ENCODE measurements at regions not wholly inside any gene's neighbourhood (a gene's known extent, or its start where the extent isn't known, plus 50 kb on each side); places are given as distances from the start of the nearest gene placed in this dataset.

DNA sequence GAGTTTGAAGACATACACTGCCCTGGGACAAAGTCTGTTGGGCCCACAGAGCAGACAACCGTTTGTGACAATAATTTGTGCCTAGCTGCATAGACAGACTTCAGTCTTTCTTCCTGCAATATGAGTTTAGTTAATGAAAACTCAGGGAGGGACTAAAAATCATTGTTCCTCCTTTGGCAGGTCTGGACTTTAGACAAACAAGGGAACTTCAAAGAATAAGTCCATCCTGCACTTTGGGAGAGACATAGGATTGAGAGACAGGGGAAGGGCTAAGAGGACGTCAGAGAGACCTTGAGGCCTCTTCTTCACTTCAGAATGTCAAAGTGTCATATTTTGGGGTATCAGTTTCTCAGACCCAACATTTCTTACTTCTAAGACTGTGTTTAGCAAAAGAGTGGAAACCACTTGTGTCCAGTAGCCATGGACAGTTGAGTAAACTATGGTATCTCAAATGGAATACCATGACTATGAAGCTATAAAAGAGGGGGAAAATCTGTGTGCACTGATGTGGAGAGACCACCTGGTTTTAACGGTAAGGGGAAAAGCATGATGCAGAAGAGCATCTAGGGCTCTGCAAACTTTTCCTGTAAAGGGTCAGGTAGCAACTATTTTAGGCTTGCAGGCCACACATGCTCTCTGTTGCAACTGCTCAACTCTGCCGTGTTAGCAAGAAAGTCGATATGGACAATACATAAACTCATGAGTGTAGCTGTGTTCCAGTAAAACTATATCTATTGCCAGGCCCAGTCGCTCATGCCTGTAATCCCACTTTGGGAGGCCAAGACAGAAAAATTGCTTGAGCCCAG is 217.8 kb upstream of the SH3BP4 start:
- H3K4me1 ChIP-seq (ENCODE audit: control insufficient read depth, insufficient read depth, low read length, poor library complexity, severe bottlenecking), result no peaks in the 10 kb centered on the region
- Mint-ChIP-seq H3K4me1 (no peaks in the 10 kb centered on the region), H3K27ac (no peak overlapping the region), H3K4me3 (no peak overlapping the region), H3K27me3 (peaks cover 15% of the 10 kb centered on the region), H3K9me3 (peaks cover 0 to 11% (median 8%) of the 10 kb centered on the region in 7 donors), H3K36me3 (no peaks in the 10 kb centered on the region)
- H3K9me3 ChIP-seq (ENCODE audit: control insufficient read depth in 2 of 2, low read length in 2 of 2), result peaks cover 0 to 6% of the 10 kb centered on the region in 2 experiments
- DNase-seq, result no peak
- H3K4me3 ChIP-seq (ENCODE audit: low read depth, low read length), result no peak overlapping the region
- peaks cover 3% of the 10 kb centered on the region for H3K27me3 ChIP-seq (ENCODE audit: control insufficient read depth, insufficient read depth, low read length)
- H3K36me3 ChIP-seq (ENCODE audit: control insufficient read depth, insufficient read depth, low read length), result no peaks in the 10 kb centered on the region
- H3K27ac ChIP-seq (ENCODE audit: insufficient read depth, low read length, poor library complexity, severe bottlenecking), result no peak overlapping the region
- no peak for ATAC-seq (ENCODE audit: low read depth in 2 of 2)

DNA sequence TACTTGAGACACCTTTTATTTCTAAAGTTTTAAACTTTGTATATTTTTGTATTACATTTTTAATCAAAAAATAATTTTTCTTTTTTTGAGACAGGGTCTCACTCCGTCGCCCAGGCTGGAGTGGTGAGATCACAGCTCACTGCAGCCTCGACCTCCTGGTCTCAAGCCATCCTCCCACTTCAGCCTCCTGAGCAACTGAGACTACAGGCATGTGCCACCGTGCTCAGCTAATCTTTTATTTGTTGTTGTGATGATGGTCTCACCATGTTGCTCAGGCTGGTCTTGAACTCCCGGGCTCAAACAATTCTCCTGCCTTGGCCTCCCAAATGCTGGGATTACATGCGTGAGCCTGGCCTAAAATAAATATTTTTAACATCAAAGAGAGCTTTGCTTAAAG is 218.7 kb upstream of the SH3BP4 start:
- peaks cover 15% of the 10 kb centered on the region for H3K27me3 Mint-ChIP-seq
- no peak for ATAC-seq (ENCODE audit: low read depth in 2 of 2)

GRCh38 chr2:234732404-234733092 is 219.3 kb upstream of the SH3BP4 start:
- no peak for ATAC-seq (ENCODE audit: low read depth in 2 of 2)
- peaks cover 0 to 6% of the 10 kb centered on the region in 2 experiments for H3K9me3 ChIP-seq (ENCODE audit: control insufficient read depth in 2 of 2, low read length in 2 of 2)
- no peak overlapping the region for H3K4me3 ChIP-seq (ENCODE audit: low read depth, low read length)
- no peaks in the 10 kb centered on the region for H3K36me3 ChIP-seq (ENCODE audit: control insufficient read depth, insufficient read depth, low read length)
- H3K9me3 Mint-ChIP-seq, result peaks cover 0 to 11% (median 6%) of the 10 kb centered on the region in 7 donors
- H3K27me3 Mint-ChIP-seq, result peaks cover 15% of the 10 kb centered on the region
- no peak for DNase-seq
- H3K27ac Mint-ChIP-seq, result no peak overlapping the region
- H3K4me1 Mint-ChIP-seq, result no peaks in the 10 kb centered on the region
- H3K27me3 ChIP-seq (ENCODE audit: control insufficient read depth, insufficient read depth, low read length), result peaks cover 3% of the 10 kb centered on the region
- no peaks in the 10 kb centered on the region for H3K36me3 Mint-ChIP-seq
- H3K27ac ChIP-seq (ENCODE audit: insufficient read depth, low read length, poor library complexity, severe bottlenecking), result no peak overlapping the region
- H3K4me3 Mint-ChIP-seq, result no peak overlapping the region
- no peaks in the 10 kb centered on the region for H3K4me1 ChIP-seq (ENCODE audit: control insufficient read depth, insufficient read depth, low read length, poor library complexity, severe bottlenecking)

More for the DNA sequence above, 218.7 kb upstream of the SH3BP4 start:
- no peak for DNase-seq
- no peaks in the 10 kb centered on the region for H3K4me1 Mint-ChIP-seq
- no peaks in the 10 kb centered on the region for H3K36me3 ChIP-seq (ENCODE audit: control insufficient read depth, insufficient read depth, low read length)
- H3K27ac ChIP-seq (ENCODE audit: insufficient read depth, low read length, poor library complexity, severe bottlenecking), result no peak overlapping the region
- H3K4me3 Mint-ChIP-seq, result no peak overlapping the region
- no peak overlapping the region for H3K4me3 ChIP-seq (ENCODE audit: low read depth, low read length)
- peaks cover 0 to 6% of the 10 kb centered on the region in 2 experiments for H3K9me3 ChIP-seq (ENCODE audit: control insufficient read depth in 2 of 2, low read length in 2 of 2)
- H3K36me3 Mint-ChIP-seq, result no peaks in the 10 kb centered on the region
- no peak overlapping the region for H3K27ac Mint-ChIP-seq
- H3K9me3 Mint-ChIP-seq, result peaks cover 0 to 11% (median 9%) of the 10 kb centered on the region in 7 donors
- peaks cover 3% of the 10 kb centered on the region for H3K27me3 ChIP-seq (ENCODE audit: control insufficient read depth, insufficient read depth, low read length)
- no peaks in the 10 kb centered on the region for H3K4me1 ChIP-seq (ENCODE audit: control insufficient read depth, insufficient read depth, low read length, poor library complexity, severe bottlenecking)

GRCh38 chr2:234731236-234731635 is 220.6 kb upstream of the SH3BP4 start:
- DNase-seq (no peak), ATAC-seq (ENCODE audit: low read depth in 2 of 2) (no peak)
- no peak overlapping the region for H3K27ac ChIP-seq (ENCODE audit: insufficient read depth, low read length, poor library complexity, severe bottlenecking)
- no peak overlapping the region for H3K4me3 ChIP-seq (ENCODE audit: low read depth, low read length)
- Mint-ChIP-seq H3K9me3 (peaks cover 0 to 11% (median 6%) of the 10 kb centered on the region in 7 donors), H3K27ac (no peak overlapping the region), H3K4me3 (no peak overlapping the region), H3K4me1 (no peaks in the 10 kb centered on the region), H3K27me3 (peaks cover 15% of the 10 kb centered on the region), H3K36me3 (no peaks in the 10 kb centered on the region)
- peaks cover 0 to 6% of the 10 kb centered on the region in 2 experiments for H3K9me3 ChIP-seq (ENCODE audit: control insufficient read depth in 2 of 2, low read length in 2 of 2)
- H3K36me3 ChIP-seq (ENCODE audit: control insufficient read depth, insufficient read depth, low read length), result no peaks in the 10 kb centered on the region
- peaks cover 3% of the 10 kb centered on the region for H3K27me3 ChIP-seq (ENCODE audit: control insufficient read depth, insufficient read depth, low read length)
- H3K4me1 ChIP-seq (ENCODE audit: control insufficient read depth, insufficient read depth, low read length, poor library complexity, severe bottlenecking), result no peaks in the 10 kb centered on the region

GRCh38 chr2:234730066-234730640 is 221.7 kb upstream of the SH3BP4 start:
- Histone ChIP-seq H3K36me3 (ENCODE audit: control insufficient read depth, insufficient read depth, low read length) (no peaks in the 10 kb centered on the region), H3K27me3 (ENCODE audit: control insufficient read depth, insufficient read depth, low read length) (peaks cover 3% of the 10 kb centered on the region), H3K9me3 (ENCODE audit: control insufficient read depth in 2 of 2, low read length in 2 of 2) (peaks cover 0 to 4% of the 10 kb centered on the region in 2 experiments), H3K4me3 (ENCODE audit: low read depth, low read length) (no peak overlapping the region), H3K27ac (ENCODE audit: insufficient read depth, low read length, poor library complexity, severe bottlenecking) (no peak overlapping the region), H3K4me1 (ENCODE audit: control insufficient read depth, insufficient read depth, low read length, poor library complexity, severe bottlenecking) (no peaks in the 10 kb centered on the region)
- peaks cover 0 to 9% (median 2%) of the 10 kb centered on the region in 7 donors for H3K9me3 Mint-ChIP-seq
- ATAC-seq (ENCODE audit: low read depth in 2 of 2) (no peak), DNase-seq (no peak)
- no peaks in the 10 kb centered on the region for H3K36me3 Mint-ChIP-seq
- H3K27ac Mint-ChIP-seq, result no peak overlapping the region
- peaks cover 15% of the 10 kb centered on the region for H3K27me3 Mint-ChIP-seq
- no peak overlapping the region for H3K4me3 Mint-ChIP-seq
- no peaks in the 10 kb centered on the region for H3K4me1 Mint-ChIP-seq

DNA sequence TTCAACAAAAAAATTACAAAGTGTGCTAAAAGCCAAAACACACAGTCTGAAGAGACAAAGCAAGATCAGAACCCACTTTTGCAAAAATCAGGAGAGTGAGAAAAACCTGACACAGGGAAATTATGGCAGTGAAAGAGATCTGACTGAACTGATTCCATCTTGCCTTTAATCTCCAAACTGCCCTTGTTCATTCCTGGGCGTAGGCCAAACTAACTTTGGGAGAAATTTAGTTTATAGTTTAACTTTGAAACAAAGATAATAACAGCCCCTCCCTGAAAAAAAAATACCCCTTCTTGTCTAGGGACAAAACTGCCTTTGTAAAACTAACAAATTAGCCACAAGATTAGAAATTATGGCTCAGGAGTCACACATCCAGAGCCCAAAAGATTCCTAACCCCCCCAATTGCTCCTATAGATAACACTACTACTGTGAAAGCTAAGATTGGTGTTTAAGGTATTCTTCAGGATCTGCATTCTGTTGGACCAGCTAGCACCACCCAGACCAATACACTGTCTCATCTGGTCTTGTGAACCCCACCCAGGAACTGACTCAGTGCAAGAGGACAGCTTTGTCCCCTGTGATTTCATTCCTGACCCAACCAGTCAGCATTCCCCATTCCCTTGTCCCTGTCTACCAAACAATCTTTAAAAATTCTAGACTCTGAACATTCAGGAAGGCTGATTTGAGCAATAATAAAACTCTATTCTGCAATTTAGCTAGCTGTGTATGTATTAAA is 226.1 kb upstream of the SH3BP4 start:
- Histone ChIP-seq H3K9me3 (ENCODE audit: control insufficient read depth in 2 of 2, low read length in 2 of 2) (no peaks in the 10 kb centered on the region), H3K27ac (ENCODE audit: insufficient read depth, low read length, poor library complexity, severe bottlenecking) (no peak overlapping the region), H3K4me3 (ENCODE audit: low read depth, low read length) (no peak overlapping the region), H3K36me3 (ENCODE audit: control insufficient read depth, insufficient read depth, low read length) (no peaks in the 10 kb centered on the region), H3K4me1 (ENCODE audit: control insufficient read depth, insufficient read depth, low read length, poor library complexity, severe bottlenecking) (no peaks in the 10 kb centered on the region), H3K27me3 (ENCODE audit: control insufficient read depth, insufficient read depth, low read length) (peaks cover 1% of the 10 kb centered on the region)
- peaks cover 0 to 5% (median 0%) of the 10 kb centered on the region in 7 donors for H3K9me3 Mint-ChIP-seq
- H3K4me1 Mint-ChIP-seq, result no peaks in the 10 kb centered on the region
- H3K27me3 Mint-ChIP-seq, result peaks cover 11% of the 10 kb centered on the region
- no peak for DNase-seq
- no peak overlapping the region for H3K27ac Mint-ChIP-seq
- no peak overlapping the region for H3K4me3 Mint-ChIP-seq
- H3K36me3 Mint-ChIP-seq, result no peaks in the 10 kb centered on the region
- ATAC-seq (ENCODE audit: low read depth in 2 of 2), result no peak

DNA sequence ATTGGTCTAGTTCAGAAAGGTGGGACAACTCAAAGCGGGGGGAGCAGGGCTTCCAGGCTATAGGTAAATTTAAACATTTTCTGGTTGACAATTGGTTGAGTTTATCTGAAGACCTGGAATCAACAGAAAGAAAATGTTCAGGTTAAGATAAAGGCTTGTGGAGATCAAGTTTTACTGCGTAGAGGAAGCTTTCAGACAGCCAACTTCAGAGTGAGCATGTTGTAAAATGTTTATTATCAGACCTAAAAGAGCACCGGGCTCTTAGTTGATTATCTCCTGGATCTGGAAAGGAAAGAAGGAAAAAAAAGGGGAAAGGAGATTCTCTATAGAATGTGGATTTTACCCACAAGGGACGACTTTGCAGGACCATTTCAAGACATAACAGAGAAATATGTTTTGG is 227.0 kb upstream of the SH3BP4 start:
- no peaks in the 10 kb centered on the region for H3K36me3 ChIP-seq (ENCODE audit: control insufficient read depth, insufficient read depth, low read length)
- H3K9me3 Mint-ChIP-seq, result peaks cover 0 to 3% (median 0%) of the 10 kb centered on the region in 7 donors

More for the DNA sequence above, 227.0 kb upstream of the SH3BP4 start:
- Histone ChIP-seq H3K27me3 (ENCODE audit: control insufficient read depth, insufficient read depth, low read length) (peaks cover 2% of the 10 kb centered on the region), H3K27ac (ENCODE audit: insufficient read depth, low read length, poor library complexity, severe bottlenecking) (no peak overlapping the region), H3K4me1 (ENCODE audit: control insufficient read depth, insufficient read depth, low read length, poor library complexity, severe bottlenecking) (no peaks in the 10 kb centered on the region), H3K9me3 (ENCODE audit: control insufficient read depth in 2 of 2, low read length in 2 of 2) (no peaks in the 10 kb centered on the region), H3K4me3 (ENCODE audit: low read depth, low read length) (no peak overlapping the region)
- H3K36me3 Mint-ChIP-seq, result no peaks in the 10 kb centered on the region
- H3K4me1 Mint-ChIP-seq, result no peaks in the 10 kb centered on the region
- H3K27me3 Mint-ChIP-seq, result peaks cover 8% of the 10 kb centered on the region
- H3K27ac Mint-ChIP-seq, result no peak overlapping the region
- DNase-seq (no peak), ATAC-seq (ENCODE audit: low read depth in 2 of 2) (no peak)
- no peak overlapping the region for H3K4me3 Mint-ChIP-seq

Data from CD4-positive, CD25-positive, alpha-beta regulatory T cell (primary cell).